ENCODE measurements at regions not wholly inside any gene's neighbourhood (a gene's known extent, or its start where the extent isn't known, plus 50 kb on each side); places are given as distances from the start of the nearest gene placed in this dataset.

DNA sequence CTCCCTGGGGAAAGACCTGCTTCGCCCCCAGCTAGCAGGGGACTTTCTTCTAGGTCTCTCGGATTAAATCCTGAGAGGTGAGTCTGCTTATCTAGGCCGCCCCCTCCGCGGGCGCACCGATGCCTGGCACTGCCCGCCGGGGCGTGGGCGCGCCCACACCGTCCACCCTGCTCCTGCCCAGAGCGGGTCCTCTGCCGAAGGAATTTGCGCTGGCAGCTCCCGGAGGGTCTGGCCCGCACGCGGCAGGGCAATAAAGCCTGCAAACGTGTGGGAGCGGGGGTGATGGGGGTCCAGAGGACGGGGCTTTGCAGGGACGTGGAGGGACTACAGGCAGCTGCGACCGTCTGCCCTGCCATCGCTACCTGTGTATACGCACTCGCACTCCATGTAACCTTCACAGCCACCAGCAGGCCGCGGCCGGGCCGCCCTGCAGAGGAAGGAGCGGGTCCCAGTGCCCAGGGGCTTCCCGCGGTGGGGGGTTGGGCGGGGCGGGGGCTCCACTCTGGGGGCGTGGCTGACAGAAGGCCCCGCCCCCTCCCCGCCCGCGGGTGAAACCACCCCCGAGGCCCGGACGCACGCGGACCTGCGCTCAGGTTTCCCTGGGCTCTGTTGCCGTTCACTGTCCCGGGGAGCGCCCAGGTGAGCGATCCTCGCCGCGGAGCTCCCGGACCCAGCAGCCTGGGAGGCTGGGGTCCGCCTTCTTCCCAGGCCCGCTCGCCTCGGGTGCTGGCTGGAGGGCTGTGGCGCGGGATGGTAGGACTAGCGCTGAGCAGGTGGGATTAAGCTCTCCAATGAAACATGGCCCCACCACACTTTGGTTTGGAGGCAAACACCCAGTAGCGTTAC lies 174.5 kb upstream of the HS6ST1 start:
- H3K4me1 ChIP-seq: no peaks in the 10 kb centered on the region
- no peaks in the 10 kb centered on the region for H3K27me3 ChIP-seq
- no peak for DNase-seq
- H3K9me3 ChIP-seq: no peaks in the 10 kb centered on the region
- no peak for TF ChIP-seq CTCF (IDR thresholded peaks at IDR 0.05; ENCODE audit: low read depth, low read length)
- H3K4me3 ChIP-seq (ENCODE audit: low read depth, low read length): no peak overlapping the region
- no peaks in the 10 kb centered on the region for H3K36me3 ChIP-seq

- no peaks in the 10 kb centered on the region for H3K9me3 ChIP-seq
- no peak overlapping the region for H3K4me3 ChIP-seq (ENCODE audit: low read depth, low read length)
- H3K36me3 ChIP-seq: no peaks in the 10 kb centered on the region
- DNase-seq: no peak
- no peaks in the 10 kb centered on the region for H3K27me3 ChIP-seq
- no peak for TF ChIP-seq CTCF (IDR thresholded peaks at IDR 0.05; ENCODE audit: low read depth, low read length)
- no peaks in the 10 kb centered on the region for H3K4me1 ChIP-seq
These were observed 175.2 kb upstream of the HS6ST1 start for GRCh38 chr2:128493880-128494279.

GRCh38 chr2:128494307-128494639 lies 175.6 kb upstream of the HS6ST1 start:
- H3K4me1 ChIP-seq: no peaks in the 10 kb centered on the region
- H3K36me3 ChIP-seq: no peaks in the 10 kb centered on the region
- TF ChIP-seq CTCF (IDR thresholded peaks at IDR 0.05; ENCODE audit: low read depth, low read length): no peak
- H3K9me3 ChIP-seq: no peaks in the 10 kb centered on the region
- DNase-seq: no peak
- no peak overlapping the region for H3K4me3 ChIP-seq (ENCODE audit: low read depth, low read length)
- H3K27me3 ChIP-seq: no peaks in the 10 kb centered on the region

- no peaks in the 10 kb centered on the region for H3K9me3 ChIP-seq
- H3K4me1 ChIP-seq: no peaks in the 10 kb centered on the region
- TF ChIP-seq CTCF (IDR thresholded peaks at IDR 0.05; ENCODE audit: low read depth, low read length): no peak
These were observed 176.1 kb upstream of the HS6ST1 start for GRCh38 chr2:128494640-128495321.

GRCh38 chr2:128495996-128496547 lies 177.4 kb upstream of the HS6ST1 start:
- H3K4me1 ChIP-seq: no peaks in the 10 kb centered on the region
- no peak overlapping the region for H3K4me3 ChIP-seq (ENCODE audit: low read depth, low read length)
- DNase-seq: no peak
- H3K27me3 ChIP-seq: no peaks in the 10 kb centered on the region
- TF ChIP-seq CTCF (IDR thresholded peaks at IDR 0.05; ENCODE audit: low read depth, low read length): no peak
- H3K9me3 ChIP-seq: no peaks in the 10 kb centered on the region
- no peaks in the 10 kb centered on the region for H3K36me3 ChIP-seq

More at GRCh38 chr2:128494640-128495321, 176.1 kb upstream of the HS6ST1 start:
- DNase-seq: no peak
- no peaks in the 10 kb centered on the region for H3K36me3 ChIP-seq
- H3K27me3 ChIP-seq: no peaks in the 10 kb centered on the region
- H3K4me3 ChIP-seq (ENCODE audit: low read depth, low read length): no peak overlapping the region

- Histone ChIP-seq H3K27me3 (no peaks in the 10 kb centered on the region), H3K4me3 (ENCODE audit: low read depth, low read length) (no peak overlapping the region), H3K4me1 (no peaks in the 10 kb centered on the region), H3K9me3 (no peaks in the 10 kb centered on the region), H3K36me3 (no peaks in the 10 kb centered on the region)
- TF ChIP-seq CTCF (IDR thresholded peaks at IDR 0.05; ENCODE audit: low read depth, low read length): no peak
- DNase-seq: no peak
These were observed 178.0 kb upstream of the HS6ST1 start for GRCh38 chr2:128496700-128497099.
